SK-N-SH (cell line): ENCODE measurements at regions not wholly inside any gene's neighbourhood (a gene's known extent, or its start where the extent isn't known, plus 50 kb on each side); places are given as distances from the start of the nearest gene placed in this dataset.

Experiments
- CTCF ChIP-seq: fragments of 200-600 bp; sonication (generic); IDR thresholded peaks from 2 replicates; pipeline ENCODE4 v1.6.1; 2017; ENCODE audit warnings: antibody characterized with exemption, mild to moderate bottlenecking, moderate library complexity
- EZH2phosphoT487 ChIP-seq: fragments of 200-600 bp; sonication (generic); IDR thresholded peaks from 2 replicates; pipeline ENCODE4 v1.6.1; 2017; ENCODE audit warnings: low read depth, mixed run types, mild to moderate bottlenecking, antibody characterized with exemption, moderate library complexity, borderline replicate concordance
- SIN3A ChIP-seq: IDR thresholded peaks from 2 replicates; pipeline ENCODE4 v1.6.1; 2012; ENCODE audit warnings: low read depth, mild to moderate bottlenecking, low read length, moderate library complexity, borderline replicate concordance
- TEAD4 ChIP-seq: IDR thresholded peaks from 2 replicates; pipeline ENCODE4 v1.4.0; 2012; ENCODE audit warnings: mild to moderate bottlenecking, borderline replicate concordance; ENCODE audit not compliant: insufficient read depth

- no peak for TF ChIP-seq EZH2phosphoT487
- no peak for TF ChIP-seq TEAD4
- no peak for TF ChIP-seq CTCF
- TF ChIP-seq SIN3A, result no peak
Observed at GRCh38 chr12:82596483-82596882, 90.2 kb upstream of the TMTC2 start.
